ENCODE measurements at regions not wholly inside any gene's neighbourhood (a gene's known extent, or its start where the extent isn't known, plus 50 kb on each side); places are given as distances from the start of the nearest gene placed in this dataset.
"Not testable (repeated sequence)": the region's sequence is repeated elsewhere in the genome, so short reads cannot be mapped to it uniquely, and the experiment has no call there.

DNA sequence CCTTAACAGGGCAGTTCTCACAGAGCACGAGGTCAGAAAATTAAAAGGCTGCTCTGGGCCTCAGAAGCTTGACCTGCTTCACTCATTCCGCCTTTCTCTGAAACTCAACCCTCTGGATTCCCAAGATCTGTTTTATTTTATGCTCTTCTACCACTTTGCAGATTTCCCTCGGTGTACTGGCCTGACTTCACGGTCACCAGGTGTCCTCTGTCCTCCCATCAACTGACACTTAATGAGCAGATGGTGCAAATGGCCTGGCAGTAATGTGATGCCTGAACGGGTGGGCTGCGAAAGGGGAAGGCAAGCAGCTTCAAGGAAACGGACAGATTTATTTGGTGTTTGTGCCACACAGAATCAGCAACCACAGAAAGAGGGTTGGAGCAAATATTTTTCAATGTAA, 169.7 kb upstream of the TFAP2D start:
- TF ChIP-seq POLR2A (IDR thresholded peaks at IDR 0.05): no peak
- 51 to 58% methylated on average over 7 of the region's 7 CpGs for WGBS, 2 donors

DNA sequence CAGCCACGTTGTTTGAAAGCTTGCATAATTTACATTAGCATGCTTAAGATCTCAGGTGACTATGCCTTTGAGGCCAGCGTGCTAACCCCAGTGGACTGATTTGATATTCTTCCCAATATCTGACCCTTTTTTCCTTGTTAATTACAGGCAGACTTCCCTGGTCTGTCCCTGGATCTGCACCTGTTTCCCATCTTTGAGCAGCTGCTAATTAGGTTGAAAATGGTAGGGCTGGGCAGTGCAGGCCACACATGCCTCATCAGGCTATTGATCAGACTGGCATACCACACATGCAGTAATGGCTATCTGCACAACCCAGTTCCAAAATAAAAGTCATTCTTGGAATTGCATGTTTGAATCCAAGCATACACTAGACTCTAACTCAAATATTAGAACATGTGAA, 164.3 kb upstream of the TFAP2D start:
- Histone ChIP-seq H3K27ac (no peak overlapping the region), H3K4me3 (no peak overlapping the region), H3K36me3 (no peaks in the 10 kb centered on the region), H3K4me1 (no peaks in the 10 kb centered on the region), H3K27me3 (no peaks in the 10 kb centered on the region), H3K9me3 (no peaks in the 10 kb centered on the region)
- 38 to 44% methylated on average over 2 of the region's 2 CpGs for WGBS, 2 donors
- TF ChIP-seq, protein P1, sequence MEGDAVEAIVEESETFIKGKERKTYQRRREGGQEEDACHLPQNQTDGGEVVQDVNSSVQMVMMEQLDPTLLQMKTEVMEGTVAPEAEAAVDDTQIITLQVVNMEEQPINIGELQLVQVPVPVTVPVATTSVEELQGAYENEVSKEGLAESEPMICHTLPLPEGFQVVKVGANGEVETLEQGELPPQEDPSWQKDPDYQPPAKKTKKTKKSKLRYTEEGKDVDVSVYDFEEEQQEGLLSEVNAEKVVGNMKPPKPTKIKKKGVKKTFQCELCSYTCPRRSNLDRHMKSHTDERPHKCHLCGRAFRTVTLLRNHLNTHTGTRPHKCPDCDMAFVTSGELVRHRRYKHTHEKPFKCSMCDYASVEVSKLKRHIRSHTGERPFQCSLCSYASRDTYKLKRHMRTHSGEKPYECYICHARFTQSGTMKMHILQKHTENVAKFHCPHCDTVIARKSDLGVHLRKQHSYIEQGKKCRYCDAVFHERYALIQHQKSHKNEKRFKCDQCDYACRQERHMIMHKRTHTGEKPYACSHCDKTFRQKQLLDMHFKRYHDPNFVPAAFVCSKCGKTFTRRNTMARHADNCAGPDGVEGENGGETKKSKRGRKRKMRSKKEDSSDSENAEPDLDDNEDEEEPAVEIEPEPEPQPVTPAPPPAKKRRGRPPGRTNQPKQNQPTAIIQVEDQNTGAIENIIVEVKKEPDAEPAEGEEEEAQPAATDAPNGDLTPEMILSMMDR (IDR thresholded peaks at IDR 0.05): no peak
- no peak for TF ChIP-seq EP300 (IDR thresholded peaks at IDR 0.05)
- TF ChIP-seq POLR2A (IDR thresholded peaks at IDR 0.05): no peak
- no peak for DNase-seq (ENCODE audit: low spot score in 2 of 2)

More for the DNA sequence above, 169.7 kb upstream of the TFAP2D start:
- Histone ChIP-seq H3K27ac (no peak overlapping the region), H3K4me1 (no peaks in the 10 kb centered on the region), H3K9me3 (no peaks in the 10 kb centered on the region), H3K36me3 (no peaks in the 10 kb centered on the region), H3K27me3 (no peaks in the 10 kb centered on the region), H3K4me3 (no peak overlapping the region)
- DNase-seq (ENCODE audit: low spot score in 2 of 2): no peak

DNA sequence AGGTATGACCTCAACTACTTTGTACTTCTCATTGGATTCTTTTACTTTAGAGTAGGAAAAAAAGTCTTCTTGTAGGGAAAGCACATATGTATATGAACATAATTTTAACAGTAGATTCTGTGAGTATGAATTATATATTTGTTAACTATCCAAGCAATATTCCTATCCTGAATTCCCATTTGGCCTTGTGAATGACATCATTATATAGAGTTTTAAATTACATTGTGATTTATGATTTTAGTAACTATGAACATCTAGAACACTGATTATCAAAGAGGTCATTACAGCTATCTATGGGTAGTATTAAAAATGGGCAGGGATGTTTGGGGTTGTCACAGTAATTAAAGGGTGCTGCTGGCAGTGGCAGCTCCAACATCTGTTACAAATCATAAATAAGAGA, 163.9 kb upstream of the TFAP2D start:
- no peaks in the 10 kb centered on the region for H3K9me3 ChIP-seq
- TF ChIP-seq POLR2A (IDR thresholded peaks at IDR 0.05): no peak
- no peak for TF ChIP-seq EP300 (IDR thresholded peaks at IDR 0.05)
- TF ChIP-seq, protein P1 (IDR thresholded peaks at IDR 0.05): no peak
- no peaks in the 10 kb centered on the region for H3K27me3 ChIP-seq
- H3K27ac ChIP-seq: no peak overlapping the region
- no peak overlapping the region for H3K4me3 ChIP-seq
- H3K4me1 ChIP-seq: no peaks in the 10 kb centered on the region
- no peaks in the 10 kb centered on the region for H3K36me3 ChIP-seq
- no peak for DNase-seq (ENCODE audit: low spot score in 2 of 2)

DNA sequence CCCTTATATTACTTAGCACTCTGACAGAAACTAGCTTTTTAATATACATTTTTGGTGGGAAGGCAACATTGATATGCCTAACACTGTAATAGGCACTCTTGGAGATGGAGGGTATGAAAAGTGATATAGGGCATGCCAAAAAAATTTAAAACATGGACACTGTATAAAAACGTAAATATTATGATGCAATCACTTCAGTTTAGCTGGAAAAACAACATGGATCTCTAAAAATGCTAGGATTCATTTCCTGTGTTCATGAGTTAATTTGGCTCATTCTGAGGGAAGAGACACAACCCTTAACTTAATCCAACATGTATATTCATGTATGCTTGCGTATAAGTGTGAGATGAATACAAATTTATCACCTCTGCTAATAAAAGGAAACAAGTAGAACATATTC, 157.3 kb upstream of the TFAP2D start:
- H3K27ac ChIP-seq: no peak overlapping the region
- H3K4me1 ChIP-seq: no peaks in the 10 kb centered on the region
- no peak overlapping the region for H3K4me3 ChIP-seq
- H3K9me3 ChIP-seq: no peaks in the 10 kb centered on the region
- no peaks in the 10 kb centered on the region for H3K27me3 ChIP-seq
- no peak for DNase-seq (ENCODE audit: low spot score in 2 of 2)
- TF ChIP-seq POLR2A (IDR thresholded peaks at IDR 0.05) (no peak), EP300 (IDR thresholded peaks at IDR 0.05) (no peak)
- WGBS, 2 donors: 68 to 79% methylated on average over 2 of the region's 2 CpGs
- no peaks in the 10 kb centered on the region for H3K36me3 ChIP-seq

DNA sequence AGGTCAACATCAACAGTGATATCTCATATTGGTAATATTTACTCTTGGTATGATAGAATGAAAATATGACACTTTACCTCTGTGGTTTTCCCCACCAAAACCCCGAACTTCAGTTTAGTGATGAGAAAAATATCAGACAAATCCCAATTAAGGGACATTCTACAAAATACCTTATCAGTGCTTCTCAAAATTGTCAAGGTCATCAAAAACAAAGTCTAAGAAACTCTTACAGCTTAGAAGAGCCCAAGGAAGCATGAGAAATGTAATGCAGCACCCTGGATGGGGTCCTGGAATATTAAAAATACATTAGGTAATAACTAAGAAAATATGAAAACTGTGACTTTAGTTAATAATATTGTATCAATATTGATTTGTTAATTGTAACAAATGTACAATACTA, 148.3 kb upstream of the TFAP2D start:
- Histone ChIP-seq H3K27ac (no peak overlapping the region), H3K9me3 (no peaks in the 10 kb centered on the region), H3K4me1 (no peaks in the 10 kb centered on the region), H3K27me3 (no peaks in the 10 kb centered on the region), H3K4me3 (no peak overlapping the region), H3K36me3 (no peaks in the 10 kb centered on the region)
- 85 to 94% methylated on average over 1 of the region's 1 CpG for WGBS, 2 donors
- DNase-seq (ENCODE audit: low spot score in 2 of 2): no peak
- TF ChIP-seq POLR2A (IDR thresholded peaks at IDR 0.05): no peak
- no peak for TF ChIP-seq EP300 (IDR thresholded peaks at IDR 0.05)
- TF ChIP-seq, protein P1 (IDR thresholded peaks at IDR 0.05): no peak

DNA sequence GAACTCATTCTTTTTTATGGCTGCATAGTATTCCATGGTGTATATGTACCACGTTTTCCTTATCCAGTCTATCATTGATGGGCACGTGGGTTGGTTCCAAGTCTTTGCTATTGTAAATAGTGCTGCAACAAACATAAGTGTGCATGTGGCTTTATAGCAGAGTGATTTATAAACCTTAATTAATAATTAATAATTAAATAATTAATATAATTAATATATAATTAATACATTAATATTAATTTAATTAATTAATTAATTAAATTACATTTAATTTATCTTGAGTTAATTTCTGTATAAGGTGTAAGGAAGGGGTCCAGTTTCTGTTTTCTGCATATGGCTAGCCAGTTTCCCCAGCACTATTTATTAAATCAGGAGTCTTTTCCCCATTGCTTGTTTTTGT, 142.1 kb upstream of the TFAP2D start:
- DNase-seq (ENCODE audit: low spot score in 2 of 2); H3K4me3 ChIP-seq; H3K27ac ChIP-seq; H3K36me3 ChIP-seq; H3K4me1 ChIP-seq; H3K27me3 ChIP-seq: not testable (repeated sequence)
- H3K9me3 ChIP-seq: peaks cover 0 to 16% (median 0%) of the 10 kb centered on the region in 4 donors
- 85 to 91% methylated on average over 2 of the region's 2 CpGs for WGBS, 2 donors
